KBM-7 (cell line): ENCODE measurements at regions not wholly inside any gene's neighbourhood (a gene's known extent, or its start where the extent isn't known, plus 50 kb on each side); places are given as distances from the start of the nearest gene placed in this dataset.
"Not testable (repeated sequence)": the region's sequence is repeated elsewhere in the genome, so short reads cannot be mapped to it uniquely, and the experiment has no call there.

Source experiments
- DNase-seq: peaks from one replicate; pipeline ENCODE4 v3.0.0-alpha.2; 2015
- in situ Hi-C: fragments of 300-500 bp; cut with MboI; formaldehyde crosslinking; loops from 2 replicates; pipeline ENCODE4 v1.14.3; 2020; ENCODE audit warnings: low sequenced_read_pairs, low pct_unique_long_range_greater_than_20kb, mixed read lengths

GRCh38 chr10:33046792-33047191 is 88.8 kb upstream of the ITGB1 start:
- no peak for DNase-seq
- in situ Hi-C loops = no loop called here

DNA sequence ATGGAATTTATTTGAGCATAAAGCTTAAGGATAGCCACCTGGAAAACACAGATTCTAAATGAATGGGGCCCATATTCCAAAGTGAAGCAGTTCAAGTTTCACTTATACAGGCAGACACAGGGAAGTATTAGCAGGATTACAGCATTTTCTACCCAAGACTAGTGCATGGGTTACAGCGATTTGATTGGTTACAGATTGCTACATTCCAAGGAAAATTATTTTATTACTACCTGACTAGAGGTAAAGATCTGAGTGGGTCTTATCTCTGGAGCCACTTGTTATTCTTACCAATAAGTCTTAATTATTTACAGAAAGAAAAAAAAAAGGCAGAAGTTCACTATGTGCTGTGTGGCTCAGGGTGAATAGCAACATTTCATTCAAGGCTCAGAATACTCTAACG is 87.4 kb upstream of the ITGB1 start:
- DNase-seq = no peak
- in situ Hi-C loops = no loop called here

- in situ Hi-C loops = no loop called here
- DNase-seq = no peak
Observed at GRCh38 chr10:33042565-33042964, 84.5 kb upstream of the ITGB1 start.

- no peak for DNase-seq
- in situ Hi-C loops = no loop called here
Observed at GRCh38 chr10:33041783-33042437, 83.9 kb upstream of the ITGB1 start.

- in situ Hi-C loops = no loop called here
- no peak for DNase-seq
Observed at GRCh38 chr10:33040436-33040835, 82.4 kb upstream of the ITGB1 start.

DNA sequence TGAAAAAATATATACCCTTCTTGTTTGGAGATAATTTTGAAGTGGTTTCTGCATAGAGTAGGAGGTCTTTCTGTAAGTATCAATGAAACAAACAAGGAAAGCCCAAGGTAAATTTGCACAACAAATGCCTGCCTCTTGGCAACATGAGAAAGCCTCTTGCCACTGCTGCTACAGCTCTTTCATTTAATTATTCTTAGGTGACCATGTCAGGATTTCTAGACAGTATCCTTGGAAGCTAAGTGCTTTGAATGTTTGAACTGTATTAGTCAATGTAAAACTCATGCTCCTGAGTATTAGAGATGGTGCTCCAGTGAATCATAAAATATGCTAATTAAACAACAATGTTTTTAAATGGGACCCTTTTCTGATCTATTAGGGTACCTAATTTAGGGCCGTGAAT is 81.2 kb upstream of the ITGB1 start:
- in situ Hi-C loops = no loop called here
- no peak for DNase-seq

GRCh38 chr10:33038672-33039071 is 80.6 kb upstream of the ITGB1 start:
- in situ Hi-C loops = no loop called here
- DNase-seq = no peak

DNA sequence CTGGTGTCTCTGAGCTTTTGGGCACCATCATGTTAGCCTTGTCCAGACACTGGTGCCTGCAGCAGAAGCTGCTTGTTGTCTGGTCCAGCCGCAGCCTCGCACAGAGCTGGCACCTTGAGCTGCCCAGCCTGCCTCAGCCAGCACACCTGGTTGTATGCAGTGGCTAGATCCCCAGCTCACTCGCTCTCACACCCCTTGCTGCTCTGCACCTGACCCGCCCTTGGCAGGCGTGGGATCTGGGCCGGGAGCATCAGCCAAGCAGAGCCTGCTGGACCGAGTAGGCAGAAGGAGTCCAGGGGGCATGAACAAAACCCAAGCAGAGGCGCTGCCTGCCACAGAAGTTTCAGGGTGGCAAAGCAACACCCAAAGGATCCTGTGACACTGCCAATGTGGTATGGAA is 79.7 kb upstream of the ITGB1 start:
- in situ Hi-C loops = no loop called here
- DNase-seq = no peak

GRCh38 chr10:33036670-33037069 is 78.6 kb upstream of the ITGB1 start:
- DNase-seq = no peak
- in situ Hi-C loops = no loop called here

GRCh38 chr10:33035411-33035810 is 77.4 kb upstream of the ITGB1 start:
- DNase-seq = no peak
- in situ Hi-C loops = no loop called here

- in situ Hi-C loops = no loop called here
Observed at GRCh38 chr10:33034931-33035330, 76.9 kb upstream of the ITGB1 start.

DNA sequence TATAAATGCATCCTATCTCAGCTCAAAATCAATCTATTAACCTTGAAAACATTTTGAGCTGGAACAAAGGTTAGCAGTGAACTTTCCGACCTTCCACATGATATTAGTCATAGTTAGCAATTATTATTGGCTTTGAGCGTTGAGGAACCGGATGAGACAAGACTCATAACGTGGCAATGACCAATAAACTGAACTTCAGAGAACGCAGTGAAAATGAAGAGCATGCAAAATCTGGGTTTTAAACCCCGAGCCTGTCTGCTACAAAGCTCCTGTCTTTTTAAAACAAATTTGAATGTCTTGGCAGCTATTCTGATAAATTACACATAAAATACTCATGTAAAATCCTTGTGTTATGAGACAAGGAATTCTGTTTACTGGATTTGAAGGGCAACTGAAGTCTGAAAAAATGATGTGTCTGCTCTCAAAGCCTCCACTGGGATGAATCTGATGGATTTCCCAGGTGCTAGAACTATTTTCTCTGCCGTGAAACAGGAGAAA is 74.7 kb upstream of the ITGB1 start:
- in situ Hi-C loops = no loop called here
- no peak for DNase-seq

More at GRCh38 chr10:33034931-33035330, 76.9 kb upstream of the ITGB1 start:
- DNase-seq = no peak

GRCh38 chr10:33031815-33032653 is 74.0 kb upstream of the ITGB1 start:
- DNase-seq = no peak
- in situ Hi-C loops = no loop called here

- DNase-seq = no peak
- in situ Hi-C loops = no loop called here
Observed at GRCh38 chr10:33031171-33031570, 73.1 kb upstream of the ITGB1 start.

GRCh38 chr10:33028515-33028914 is 70.5 kb upstream of the ITGB1 start:
- in situ Hi-C loops, DNase-seq: not testable (repeated sequence)

DNA sequence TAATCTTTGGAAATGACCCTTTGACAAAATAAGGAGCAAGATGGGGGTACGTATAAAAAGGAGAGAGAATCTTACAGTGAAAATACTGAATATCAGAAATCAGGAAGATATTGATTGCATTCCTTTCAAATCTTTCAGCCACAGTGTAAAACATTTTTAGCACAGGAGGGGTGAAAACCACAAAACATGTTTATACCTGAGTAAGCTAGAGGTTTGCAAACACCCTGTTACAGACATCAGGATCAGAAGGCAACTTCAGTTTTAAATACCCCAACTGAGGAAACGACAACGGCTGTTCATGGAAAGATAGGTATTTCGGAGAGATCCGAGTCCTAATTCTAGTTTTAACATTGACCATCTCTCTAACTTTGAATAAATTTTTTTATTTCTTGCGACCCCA is 69.1 kb upstream of the ITGB1 start:
- DNase-seq = no peak
- in situ Hi-C loops = no loop called here

DNA sequence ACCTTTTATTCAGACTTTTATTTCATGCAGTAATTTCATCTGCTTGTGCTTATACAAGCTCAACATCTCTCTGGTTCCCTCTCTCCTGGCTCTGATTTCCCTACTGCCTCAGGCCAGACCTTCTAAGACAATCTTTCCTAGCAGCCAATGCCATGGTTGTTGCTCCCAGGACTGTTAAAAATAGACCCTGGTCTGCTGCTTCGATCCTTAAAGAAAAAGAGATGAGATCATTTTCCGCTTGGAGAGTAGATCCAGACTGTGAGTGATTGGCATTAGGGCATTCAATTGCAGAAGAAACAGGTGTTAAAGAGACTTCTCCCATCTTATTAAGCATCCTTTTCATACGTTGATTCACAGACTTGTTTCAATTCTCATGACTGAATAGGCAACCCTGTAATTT is 68.4 kb upstream of the ITGB1 start:
- in situ Hi-C loops = no loop called here
- DNase-seq = no peak

- DNase-seq = no peak
- in situ Hi-C loops = no loop called here
Observed at GRCh38 chr10:33025910-33026309, 67.9 kb upstream of the ITGB1 start.

GRCh38 chr10:33025039-33025438 is 67.0 kb upstream of the ITGB1 start:
- DNase-seq = no peak
- in situ Hi-C loops = no loop called here

GRCh38 chr10:33022691-33023090 is 64.7 kb upstream of the ITGB1 start:
- no peak for DNase-seq
- in situ Hi-C loops = no loop called here

DNA sequence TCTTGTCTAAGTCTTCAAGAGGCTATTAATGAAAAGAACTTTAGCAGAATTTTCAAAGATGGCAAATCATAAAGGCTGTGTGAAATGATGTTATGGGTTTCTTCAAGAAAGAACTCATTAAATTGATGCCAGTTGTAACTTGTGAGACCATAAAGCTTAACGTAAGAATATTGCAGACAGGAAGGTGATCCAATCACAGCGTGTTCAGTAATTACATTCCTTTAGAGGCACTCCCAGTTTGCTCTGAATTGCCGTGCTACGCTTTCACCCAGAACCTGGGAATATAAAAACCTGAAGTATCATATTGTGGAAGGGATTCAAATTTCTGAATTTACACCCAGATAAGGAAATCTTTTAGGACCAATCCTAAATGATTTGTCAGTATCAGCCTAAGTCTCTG is 64.1 kb upstream of the ITGB1 start:
- no peak for DNase-seq
- in situ Hi-C loops = no loop called here
